Epithelial cell of esophagus (primary cell): ENCODE measurements at regions not wholly inside any gene's neighbourhood (a gene's known extent, or its start where the extent isn't known, plus 50 kb on each side); places are given as distances from the start of the nearest gene placed in this dataset.

Experiments used
- DNase-seq: peaks from one replicate; pipeline ENCODE4 v3.0.0; 2010; ENCODE audit warnings: low read depth
- H3K4me3 ChIP-seq: 2 replicates; pipeline ENCODE4 v1.5.1; 2011; ENCODE audit warnings: mild to moderate bottlenecking, low read length, control low read depth
- TF ChIP-seq, protein P1 (sequence below): IDR thresholded peaks from 2 replicates; pipeline ENCODE4 v1.5.1; 2011; ENCODE audit warnings: low read depth, mild to moderate bottlenecking, low read length, control low read depth, inconsistent platforms; ENCODE audit not compliant: insufficient read depth; ENCODE audit errors: missing control alignments

DNA sequence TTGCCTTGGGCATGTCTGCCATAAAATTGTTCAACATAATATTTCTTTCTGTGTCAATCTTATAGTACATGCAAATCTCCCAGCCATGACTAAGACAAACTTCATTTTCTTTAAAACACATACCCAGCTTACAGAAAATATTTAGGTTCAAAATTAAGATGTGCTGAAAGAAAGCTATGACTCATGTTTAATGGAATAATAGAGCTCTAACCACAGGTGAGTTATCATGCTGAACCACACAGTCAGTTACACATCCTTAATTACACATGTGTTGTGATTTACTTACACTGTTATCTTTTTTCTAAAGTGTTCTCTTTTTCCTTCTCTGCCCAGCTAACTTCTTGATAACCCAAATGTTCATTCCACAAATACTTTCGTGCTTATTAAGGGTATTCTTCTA lies 1831.2 kb downstream of the OLFM4 start:
- TF ChIP-seq, protein P1, sequence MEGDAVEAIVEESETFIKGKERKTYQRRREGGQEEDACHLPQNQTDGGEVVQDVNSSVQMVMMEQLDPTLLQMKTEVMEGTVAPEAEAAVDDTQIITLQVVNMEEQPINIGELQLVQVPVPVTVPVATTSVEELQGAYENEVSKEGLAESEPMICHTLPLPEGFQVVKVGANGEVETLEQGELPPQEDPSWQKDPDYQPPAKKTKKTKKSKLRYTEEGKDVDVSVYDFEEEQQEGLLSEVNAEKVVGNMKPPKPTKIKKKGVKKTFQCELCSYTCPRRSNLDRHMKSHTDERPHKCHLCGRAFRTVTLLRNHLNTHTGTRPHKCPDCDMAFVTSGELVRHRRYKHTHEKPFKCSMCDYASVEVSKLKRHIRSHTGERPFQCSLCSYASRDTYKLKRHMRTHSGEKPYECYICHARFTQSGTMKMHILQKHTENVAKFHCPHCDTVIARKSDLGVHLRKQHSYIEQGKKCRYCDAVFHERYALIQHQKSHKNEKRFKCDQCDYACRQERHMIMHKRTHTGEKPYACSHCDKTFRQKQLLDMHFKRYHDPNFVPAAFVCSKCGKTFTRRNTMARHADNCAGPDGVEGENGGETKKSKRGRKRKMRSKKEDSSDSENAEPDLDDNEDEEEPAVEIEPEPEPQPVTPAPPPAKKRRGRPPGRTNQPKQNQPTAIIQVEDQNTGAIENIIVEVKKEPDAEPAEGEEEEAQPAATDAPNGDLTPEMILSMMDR, result no peak
- DNase-seq, result peak; percentile 6
- H3K4me3 ChIP-seq, result no peak overlapping the region

DNA sequence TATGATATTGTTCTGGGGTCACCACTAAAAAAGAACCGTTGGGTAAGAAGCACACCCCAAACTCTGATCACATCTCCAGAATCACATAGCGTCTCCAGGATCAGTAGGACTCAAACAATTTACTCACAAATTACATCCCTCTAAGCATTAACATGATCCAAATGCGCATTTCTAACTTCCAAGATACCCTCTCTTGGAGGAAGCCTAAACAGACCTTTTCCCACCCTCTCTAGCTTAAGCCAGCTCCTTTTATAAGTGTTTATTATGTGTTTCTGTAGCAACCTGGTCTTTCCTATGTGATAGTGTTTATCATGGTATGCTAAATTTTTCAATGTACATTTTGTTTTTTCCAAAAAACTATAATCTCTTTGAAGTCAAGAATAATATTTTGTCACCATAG lies 1846.5 kb downstream of the OLFM4 start:
- no peak overlapping the region for H3K4me3 ChIP-seq
- TF ChIP-seq, protein P1, result no peak
- no peak for DNase-seq

DNA sequence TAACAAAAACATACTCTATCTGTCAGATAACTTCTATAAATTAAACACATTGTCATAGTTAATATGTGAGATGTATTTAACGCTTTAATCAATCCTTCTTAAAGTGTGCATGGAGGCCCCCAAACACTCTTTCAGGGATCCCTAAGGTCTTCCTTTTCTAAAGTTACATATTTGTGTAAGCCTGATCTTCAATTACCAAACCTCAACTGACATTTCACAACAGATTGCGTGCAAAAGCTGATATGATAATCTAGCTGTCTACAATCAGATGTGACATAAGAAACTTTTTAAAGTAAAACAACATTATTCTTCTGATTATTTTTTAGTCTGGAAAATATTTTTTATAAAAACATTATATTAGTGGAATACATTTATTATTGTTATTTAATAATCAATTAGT lies 1850.4 kb downstream of the OLFM4 start:
- TF ChIP-seq, protein P1, result no peak
- H3K4me3 ChIP-seq, result no peak overlapping the region
- no peak for DNase-seq

GRCh38 chr13:54884682-54885081 lies 1856.1 kb downstream of the OLFM4 start:
- H3K4me3 ChIP-seq, result no peak overlapping the region
- no peak for DNase-seq
- TF ChIP-seq, protein P1, result no peak

GRCh38 chr13:54890976-54891375 lies 1862.4 kb downstream of the OLFM4 start:
- no peak overlapping the region for H3K4me3 ChIP-seq
- no peak for DNase-seq
- TF ChIP-seq, protein P1, result no peak

GRCh38 chr13:54901316-54901715 lies 1872.7 kb downstream of the OLFM4 start:
- no peak for DNase-seq
- TF ChIP-seq, protein P1, result no peak
- H3K4me3 ChIP-seq, result no peak overlapping the region

DNA sequence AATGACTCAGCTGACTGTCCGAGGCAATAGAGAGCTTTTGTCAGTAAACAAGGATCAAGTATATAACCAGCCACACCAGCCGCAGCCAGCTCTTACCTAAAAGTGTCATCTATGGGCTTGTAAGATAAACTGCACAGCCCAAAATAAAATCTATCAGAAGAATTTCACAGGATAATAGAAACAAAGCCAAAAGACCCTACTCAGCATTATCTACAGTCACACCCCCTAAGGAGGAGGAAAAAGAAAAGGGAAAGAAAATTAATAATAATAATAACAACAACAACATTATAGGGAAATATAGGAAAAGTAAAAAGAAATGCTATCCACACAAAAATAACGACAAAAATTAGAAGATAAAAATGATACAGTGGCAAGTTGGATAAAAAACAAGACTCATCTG lies 1883.8 kb downstream of the OLFM4 start:
- no peak overlapping the region for H3K4me3 ChIP-seq
- DNase-seq, result no peak
- TF ChIP-seq, protein P1, result no peak
